ENCODE measurements at regions not wholly inside any gene's neighbourhood (a gene's known extent, or its start where the extent isn't known, plus 50 kb on each side); places are given as distances from the start of the nearest gene placed in this dataset.

DNA sequence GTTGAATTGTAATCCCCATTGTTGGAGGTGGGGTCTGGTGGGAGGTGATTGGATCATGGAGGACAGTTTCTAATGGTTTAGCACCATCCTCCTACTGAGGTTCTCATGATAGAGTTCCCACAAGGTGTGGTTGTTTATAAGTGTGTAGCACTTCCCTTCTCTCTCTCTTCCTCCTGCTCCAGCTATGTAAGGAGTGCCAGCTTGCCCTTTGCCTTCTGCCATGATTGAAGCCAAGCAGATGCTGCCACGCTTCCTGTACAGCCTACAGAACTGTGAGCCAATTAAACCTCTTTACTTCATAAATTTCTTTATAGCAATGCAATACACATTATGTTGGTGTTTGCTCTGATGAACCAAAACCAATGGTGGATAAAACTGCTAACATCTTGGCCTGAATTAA is 238.2 kb downstream of the EFNB2 start:
- DNase-seq (ENCODE audit: low spot score), result no peak

DNA sequence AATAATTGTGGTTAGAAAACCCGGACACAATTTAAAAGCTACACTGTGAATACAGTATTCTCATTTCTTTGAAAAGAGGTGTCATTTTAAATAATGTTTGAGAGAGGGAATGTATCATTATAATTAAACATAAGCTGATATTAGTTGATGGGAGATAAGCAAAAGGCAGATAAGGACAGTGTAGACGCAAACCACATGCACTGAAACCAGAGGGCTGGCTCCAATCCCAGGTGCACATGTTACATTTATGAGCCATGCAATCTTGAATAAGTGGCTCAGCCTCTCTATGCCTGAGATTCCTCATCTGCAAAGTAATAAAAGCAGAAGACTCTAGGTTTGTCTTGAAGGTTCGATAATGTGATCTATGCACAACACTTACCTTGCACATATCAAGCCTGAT is 238.7 kb downstream of the EFNB2 start:
- no peak for DNase-seq (ENCODE audit: low spot score)

DNA sequence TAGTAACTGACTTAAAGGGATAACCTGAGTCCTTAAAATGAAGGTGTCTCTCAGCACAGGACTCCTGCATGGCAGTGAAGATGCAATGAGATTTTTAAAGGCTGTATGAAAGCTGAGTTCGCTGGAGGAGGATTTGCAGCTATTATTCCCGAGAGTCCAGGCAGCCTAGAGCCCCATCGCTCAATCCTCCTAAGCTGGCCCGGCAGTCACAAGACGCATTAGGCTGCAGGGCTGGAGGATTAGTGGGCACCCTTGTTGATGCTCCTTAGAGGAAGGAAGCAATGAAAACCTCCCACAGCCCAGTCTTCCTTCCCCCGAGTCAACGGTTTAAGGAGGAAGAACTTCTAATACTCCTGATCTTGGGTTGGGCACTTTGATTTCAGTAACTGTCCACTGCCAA is 239.5 kb downstream of the EFNB2 start:
- DNase-seq (ENCODE audit: low spot score), result no peak

DNA sequence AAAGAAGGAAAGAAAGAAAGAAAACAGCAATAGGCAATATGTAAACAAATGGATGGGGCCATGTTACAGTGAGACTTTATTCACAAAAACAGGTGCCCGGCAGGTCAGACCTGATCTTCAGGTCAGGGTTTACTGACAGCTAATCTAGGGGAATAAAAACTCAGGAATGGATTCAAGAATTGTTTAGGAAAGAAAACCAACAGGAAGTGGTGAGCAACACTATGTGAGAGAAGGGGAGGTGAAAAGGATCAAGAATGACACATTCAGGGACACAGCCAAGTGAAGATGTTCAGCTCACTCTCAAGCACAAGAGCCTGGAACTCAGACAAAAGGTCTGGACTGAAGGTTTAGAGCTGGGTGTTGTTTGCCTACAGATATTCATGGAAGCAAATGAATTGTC is 244.5 kb downstream of the EFNB2 start:
- no peak for DNase-seq (ENCODE audit: low spot score)

DNA sequence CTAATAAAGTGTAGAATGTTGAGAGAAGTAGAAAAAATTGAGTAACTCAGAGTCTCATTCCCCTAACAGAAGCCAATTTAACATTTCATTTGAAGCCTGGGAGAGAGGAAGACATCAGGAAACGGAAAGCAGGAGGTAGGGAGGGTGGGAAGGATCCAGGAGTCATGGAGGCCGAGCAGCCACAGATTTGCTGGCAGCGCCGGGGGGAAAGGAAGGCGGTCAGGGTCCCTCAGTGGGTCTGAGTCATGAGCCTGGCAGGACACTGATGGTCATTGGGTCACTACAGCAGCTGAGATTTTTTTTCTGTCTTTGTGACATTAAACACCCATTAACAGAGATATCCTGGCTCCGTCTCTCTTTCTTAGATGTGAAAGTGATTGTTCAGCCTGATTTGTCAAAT is 248.1 kb downstream of the EFNB2 start:
- DNase-seq (ENCODE audit: low spot score), result no peak

DNA sequence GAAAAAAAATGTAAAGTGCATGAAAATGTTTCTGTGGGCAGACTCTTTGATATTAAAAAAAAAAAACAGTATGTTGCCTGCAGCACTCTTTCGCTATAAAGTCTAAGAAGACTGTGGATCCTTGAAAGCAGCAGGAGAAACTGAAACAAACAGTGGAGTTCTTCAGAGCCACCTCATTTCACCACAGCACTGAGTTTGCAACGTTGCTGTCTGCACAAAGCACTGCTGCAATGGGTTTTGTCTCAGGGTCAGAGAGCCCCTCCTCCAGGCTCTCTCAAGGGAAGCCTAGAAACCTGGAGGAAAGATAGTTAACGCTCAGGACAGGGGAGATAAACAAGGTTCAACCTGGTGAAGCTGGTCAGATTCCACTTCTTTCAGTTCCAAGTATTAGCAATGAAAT is 248.7 kb downstream of the EFNB2 start:
- no peak for DNase-seq (ENCODE audit: low spot score)

DNA sequence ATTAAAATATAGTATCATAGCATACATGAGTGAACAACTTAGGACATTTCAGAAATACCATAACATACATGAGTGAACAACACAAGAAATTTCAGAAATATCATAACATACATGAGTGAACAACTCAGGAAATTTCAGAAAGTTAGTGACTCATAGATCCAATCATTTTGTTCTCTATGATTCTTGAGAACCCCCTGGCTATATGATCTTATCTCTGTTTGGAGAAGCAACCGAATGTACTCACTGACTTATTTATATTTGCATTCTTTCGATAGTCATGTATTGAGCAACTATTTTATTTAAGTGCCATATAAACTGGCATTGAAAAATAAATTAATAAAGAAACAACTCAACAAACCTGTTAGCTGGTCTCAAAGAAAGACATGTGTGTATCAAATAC is 251.1 kb downstream of the EFNB2 start:
- no peak for DNase-seq (ENCODE audit: low spot score)

DNA sequence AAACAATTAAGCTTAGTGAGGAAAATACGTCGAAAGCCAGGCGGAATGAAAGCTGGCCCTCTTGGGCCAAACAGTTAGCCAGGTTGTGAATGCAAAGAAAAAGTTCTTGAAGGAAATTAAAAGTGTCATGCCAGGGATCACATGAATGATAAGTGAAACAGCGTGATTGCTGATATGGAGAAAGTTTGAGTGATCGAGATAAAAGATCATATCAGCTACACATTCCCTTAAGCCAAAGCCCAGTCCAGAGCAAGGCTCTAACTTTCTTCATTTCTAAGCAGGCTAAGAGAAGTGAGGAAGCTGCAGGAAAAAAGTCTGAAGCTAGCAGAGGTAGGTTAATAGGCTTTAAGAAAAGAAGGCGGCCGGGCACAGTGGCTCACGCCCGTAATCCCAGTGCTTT is 254.0 kb downstream of the EFNB2 start:
- DNase-seq (ENCODE audit: low spot score), result no peak

DNA sequence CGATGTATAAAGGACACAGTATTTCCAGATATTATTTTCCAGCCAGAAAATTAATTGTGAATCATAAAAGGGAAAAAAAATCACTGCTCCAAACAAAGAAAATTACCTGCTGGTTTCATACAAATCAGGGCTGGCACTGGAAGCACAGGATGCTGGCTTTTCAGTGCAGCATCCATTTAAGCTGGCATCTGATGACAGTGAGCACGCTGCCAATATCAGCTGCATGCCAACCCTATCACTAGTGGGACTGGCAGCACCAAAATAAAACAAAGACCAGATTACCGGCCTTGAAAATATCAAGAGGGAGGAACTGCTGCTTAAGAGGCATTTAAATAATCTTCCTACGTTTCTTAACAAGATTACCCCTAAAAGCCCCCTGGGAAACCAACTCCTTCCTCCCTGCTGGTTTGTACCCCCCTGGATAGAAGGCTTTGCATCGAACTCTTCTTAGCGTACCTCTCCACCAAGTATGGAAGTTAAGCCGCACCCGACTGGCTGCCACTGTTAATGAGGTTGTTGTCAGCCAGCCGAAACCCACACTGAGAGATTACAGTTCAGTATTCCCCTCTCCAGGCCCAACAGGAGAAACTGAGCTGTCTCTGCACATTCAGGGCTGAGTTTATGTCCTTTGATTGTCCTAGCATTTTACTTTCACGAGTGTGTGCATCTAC is 257.8 kb downstream of the EFNB2 start:
- DNase-seq (ENCODE audit: low spot score), result no peak

DNA sequence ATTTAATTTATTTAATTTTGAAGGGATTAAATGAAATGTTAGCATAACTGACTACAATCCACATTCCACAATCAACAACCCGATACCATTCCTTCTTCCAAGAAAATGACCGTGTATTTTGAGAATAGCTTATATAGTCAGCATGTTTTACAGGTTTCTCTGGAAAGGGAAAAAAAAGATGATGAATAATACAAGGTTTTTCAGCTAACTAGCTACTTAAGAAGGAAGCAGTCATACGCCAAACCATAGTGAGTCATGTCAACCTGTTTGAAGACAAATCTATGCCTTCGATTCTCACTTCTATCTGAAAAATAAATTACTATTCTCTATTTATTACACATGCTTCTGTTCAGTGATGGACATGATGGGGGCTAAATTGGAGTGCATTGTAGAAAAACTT is 258.6 kb downstream of the EFNB2 start:
- no peak for DNase-seq (ENCODE audit: low spot score)

DNA sequence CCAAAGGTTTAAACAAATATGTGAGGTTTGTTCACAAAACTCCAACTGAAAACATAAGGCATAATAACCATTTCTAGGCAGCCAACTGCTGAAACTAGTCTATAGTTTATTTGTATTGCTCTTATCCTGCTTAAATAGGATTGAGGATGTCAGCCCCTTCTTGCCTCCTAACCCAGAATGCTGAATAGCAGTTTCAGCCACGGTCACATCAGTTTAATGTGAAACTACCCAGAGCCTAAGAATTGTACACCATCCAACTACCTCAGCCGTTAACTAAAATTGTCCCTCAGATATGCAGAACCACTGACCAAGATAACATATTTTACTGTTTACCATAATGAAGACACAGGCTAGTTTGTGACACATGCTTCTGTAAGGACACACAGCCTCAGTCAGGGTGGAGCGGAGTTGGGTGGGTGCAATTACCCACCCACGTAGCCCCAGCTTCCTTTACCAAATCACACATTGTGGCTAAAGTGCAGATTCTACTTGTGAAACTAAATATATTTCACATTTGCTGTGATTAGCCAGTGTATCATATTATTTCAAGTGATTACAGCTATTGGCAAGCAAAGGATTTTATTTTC is 259.9 kb downstream of the EFNB2 start:
- DNase-seq (ENCODE audit: low spot score), result no peak

DNA sequence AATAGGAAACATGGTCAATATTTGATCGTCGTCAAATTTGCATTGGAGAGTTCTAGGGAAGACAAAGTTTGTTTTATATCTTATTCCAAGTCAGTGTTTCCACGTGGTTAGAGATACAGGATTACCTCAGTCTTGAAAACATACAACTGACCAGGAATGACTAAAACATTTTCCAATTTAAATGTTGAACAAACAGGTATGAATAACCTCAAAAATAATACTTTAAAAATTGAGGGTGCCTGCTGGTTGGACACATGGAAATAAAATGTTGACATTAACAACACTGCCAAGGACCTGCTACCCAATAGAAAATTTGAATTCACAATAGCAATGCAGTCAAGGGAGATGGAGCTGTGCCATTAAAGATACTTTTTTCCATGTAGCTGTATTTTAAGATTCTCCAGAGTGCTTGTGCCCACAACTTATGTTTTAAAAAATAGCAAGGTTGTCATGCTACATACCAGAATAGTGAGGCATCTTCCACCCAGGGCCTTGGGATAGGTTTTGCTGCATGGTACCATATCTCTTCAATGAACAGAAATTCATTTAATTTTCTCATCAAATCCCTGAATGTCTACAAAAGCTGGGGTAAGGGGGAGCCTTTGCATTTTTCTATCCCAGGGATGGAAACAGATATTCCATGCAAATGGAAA is 260.8 kb downstream of the EFNB2 start:
- no peak for DNase-seq (ENCODE audit: low spot score)

DNA sequence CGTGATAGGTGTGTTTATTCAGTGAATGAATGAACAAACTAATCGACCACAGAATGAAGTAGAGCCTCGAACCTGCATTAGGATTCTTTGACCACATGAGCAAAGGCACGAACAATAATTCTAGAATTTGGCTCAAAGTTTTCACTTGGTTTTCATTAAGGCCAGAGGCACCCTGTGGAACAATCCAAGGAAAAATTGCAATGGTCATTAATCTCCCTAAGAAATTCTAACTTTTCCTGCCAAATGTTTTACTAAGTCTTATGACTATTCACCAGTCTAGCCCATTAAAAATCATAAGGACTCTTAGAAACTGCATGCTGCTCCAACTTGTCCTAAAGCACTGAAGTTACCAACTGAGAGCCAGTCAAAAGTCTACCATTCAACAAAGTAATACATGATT is 271.7 kb downstream of the EFNB2 start:
- DNase-seq (ENCODE audit: low spot score), result no peak

DNA sequence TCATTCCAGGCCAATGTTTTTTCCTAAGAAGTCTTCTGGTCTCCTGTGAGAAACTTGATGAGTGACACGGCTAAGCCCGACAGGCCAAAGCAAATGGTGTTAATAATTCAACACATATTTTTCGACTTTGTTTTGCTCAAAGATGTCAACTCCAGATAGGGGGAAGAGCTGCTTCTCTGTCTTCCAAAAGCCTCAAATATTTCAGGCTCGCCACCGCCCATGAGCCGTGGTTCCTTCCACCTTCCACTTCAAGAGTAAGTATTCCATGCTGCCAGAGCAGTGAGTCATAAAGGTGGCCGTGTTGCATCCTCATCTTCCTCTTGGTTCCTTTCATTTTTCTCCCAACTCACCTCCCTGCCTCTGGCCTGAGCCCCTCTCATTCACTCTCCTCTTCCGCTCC is 272.6 kb downstream of the EFNB2 start:
- DNase-seq (ENCODE audit: low spot score), result no peak

DNA sequence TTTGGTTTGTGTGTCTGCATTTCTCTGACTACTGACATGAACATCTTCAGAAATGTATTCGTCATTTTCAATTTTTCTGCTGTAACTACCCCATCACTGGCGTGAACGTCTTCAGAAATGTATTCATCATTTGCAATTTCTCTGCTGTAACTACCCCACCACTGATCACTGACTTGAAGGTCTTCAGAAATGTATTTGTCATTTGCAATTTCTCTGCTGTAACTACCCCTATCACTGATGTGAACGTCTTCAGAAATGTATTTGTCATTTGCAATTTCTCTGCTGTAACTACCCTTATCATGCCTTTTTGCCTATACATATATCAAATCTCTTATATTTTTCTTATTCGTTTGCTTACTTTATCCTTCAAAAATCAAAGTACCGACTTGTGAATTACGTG is 274.0 kb downstream of the EFNB2 start:
- no peak for DNase-seq (ENCODE audit: low spot score)

DNA sequence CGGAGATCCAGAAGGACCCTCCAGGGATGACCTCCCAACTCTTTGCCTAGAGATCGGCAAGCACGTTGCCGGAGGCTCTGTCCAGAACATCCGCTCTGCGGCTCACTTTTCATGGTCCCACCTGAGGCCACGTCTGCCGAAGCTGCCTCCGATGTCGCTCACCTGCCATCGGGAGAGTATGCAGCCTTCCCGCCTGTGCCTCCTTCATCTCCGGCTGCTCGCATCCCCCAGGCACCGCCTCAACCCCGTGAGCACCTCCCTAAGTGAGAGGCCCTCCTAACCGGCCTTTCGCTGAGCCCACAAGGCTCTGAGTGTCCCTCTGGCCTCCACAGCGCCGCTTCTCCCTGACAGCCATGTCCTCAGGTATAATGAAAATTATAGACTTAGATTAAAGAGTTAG is 275.1 kb downstream of the EFNB2 start:
- no peak for DNase-seq (ENCODE audit: low spot score)

DNA sequence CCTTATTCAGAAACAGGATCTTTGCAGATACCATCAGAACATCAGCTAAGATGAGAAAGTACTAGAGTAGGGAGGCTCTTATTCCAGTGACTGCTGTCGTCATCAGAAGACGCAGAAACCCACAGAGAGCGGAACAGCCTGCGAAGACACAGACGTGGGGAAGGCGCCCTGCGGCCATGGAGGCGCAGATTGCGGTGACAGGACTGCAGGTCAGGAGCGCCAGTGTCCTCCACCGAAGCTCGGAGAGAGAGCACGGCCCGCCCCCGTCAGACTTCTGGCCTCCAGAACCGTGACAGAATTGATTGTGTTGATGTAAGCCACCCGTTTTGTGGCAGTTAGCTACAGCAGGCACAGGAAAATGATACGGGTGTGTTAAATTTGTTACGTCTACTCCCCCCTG is 275.5 kb downstream of the EFNB2 start:
- no peak for DNase-seq (ENCODE audit: low spot score)

DNA sequence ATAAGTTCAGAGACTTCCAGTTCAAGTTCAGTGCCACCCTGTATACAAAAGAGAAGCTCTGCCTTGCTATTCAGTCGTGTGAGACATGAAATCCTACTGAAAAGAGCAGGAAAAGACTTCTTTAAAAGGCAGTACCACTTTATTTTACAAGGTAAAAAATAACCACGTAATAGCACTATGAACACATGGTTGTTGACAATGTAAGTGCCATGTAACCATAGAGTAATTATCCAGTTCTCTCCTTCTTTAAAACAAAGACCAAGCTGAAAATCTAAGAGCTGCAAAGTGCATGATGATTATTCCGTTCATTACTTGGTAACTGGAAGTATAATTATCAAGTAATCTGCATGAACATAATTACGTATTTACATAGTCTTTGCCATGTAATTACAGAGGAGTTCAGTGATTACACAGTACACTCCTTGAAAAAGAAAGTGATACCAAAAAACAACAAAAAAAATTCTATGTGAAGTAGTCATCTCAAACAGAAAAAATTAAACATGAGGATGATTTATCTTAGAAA is 288.7 kb downstream of the EFNB2 start:
- DNase-seq (ENCODE audit: low spot score), result no peak

DNA sequence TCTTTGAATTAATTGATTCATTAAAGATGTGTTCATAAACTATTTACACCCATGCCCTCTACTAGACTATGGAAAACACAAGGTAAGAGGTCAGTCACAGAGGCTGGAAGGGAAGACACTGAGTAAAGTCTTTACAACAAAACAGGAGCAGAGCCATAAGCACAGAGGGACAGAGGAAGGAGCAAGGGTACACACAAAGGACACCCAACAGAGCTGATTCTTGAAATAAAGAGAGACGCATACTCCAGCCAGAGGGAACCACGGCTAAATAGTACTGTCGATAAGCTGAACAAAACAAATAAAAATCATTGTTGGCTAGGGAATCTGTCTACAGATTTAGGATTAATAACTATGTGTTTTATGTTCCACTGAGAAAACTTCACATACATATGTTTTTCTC is 289.2 kb downstream of the EFNB2 start:
- no peak for DNase-seq (ENCODE audit: low spot score)

DNA sequence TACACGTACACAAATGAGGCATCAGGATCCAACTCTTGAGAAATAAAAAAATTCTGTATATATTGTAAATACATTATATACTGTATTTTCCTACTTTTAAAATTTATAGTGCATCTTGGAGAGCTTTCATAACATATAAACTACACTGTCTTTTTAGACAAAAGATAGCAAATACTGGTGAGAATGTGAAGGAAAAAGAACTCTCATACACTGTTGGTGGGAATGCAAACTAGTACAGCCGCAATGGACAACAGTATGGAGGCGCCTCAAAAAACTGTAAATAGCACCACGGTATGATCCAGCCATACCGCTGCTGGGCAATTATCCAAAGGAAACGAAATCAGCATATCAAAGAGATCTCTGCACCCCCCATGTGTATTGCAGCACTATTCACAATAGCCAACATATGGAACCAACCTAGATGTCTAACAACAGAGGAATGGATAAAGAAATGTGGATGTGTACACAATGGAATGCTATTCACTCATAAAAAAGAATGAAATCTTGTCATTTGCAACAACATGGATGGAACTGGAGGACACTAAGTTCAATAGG is 292.4 kb downstream of the EFNB2 start:
- DNase-seq (ENCODE audit: low spot score), result no peak

DNA sequence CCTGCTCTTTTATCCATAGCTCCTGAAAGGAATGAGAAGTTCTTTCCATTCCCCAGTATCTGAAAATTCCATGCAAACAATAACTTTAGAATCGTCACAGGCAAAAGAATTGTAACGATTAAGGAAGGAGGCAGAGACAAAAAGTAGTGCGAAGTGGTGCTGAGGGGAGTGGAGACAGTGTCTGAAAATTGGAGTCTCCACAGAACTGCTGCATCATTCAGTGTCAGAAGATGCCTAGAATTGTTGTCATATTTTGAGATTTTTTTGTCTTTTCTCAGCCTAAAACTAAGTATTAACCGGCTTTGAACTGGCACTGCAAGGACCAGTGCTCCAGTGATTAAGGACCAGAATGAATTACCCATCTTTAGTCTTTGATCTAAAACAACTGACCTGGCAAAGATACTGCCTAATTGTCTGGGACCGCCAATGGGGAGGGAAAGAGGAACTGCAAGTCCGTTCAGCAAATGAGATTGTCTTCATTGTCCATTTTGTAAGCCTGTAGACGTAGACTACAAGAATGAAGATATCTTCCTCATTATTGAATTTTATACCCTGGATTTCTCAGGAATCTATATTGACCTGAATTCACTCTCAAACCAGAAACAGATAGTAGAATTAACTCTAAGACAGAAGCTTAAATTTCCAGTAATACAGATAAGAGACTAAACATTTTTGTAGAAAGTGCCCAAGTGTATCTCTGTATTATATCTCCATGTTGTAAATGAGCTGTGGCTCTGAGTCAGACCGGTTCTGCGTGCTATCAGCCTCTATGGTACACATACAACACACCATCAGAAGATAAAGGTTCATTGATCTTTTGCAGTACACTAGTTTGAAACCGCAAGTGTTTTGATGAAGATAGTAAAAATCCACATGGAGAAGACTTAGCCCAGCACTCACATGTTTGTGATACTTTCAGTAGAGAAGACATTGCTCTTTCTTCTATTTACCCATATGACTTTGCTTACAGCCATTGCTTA is 293.2 kb downstream of the EFNB2 start:
- no peak for DNase-seq (ENCODE audit: low spot score)

DNA sequence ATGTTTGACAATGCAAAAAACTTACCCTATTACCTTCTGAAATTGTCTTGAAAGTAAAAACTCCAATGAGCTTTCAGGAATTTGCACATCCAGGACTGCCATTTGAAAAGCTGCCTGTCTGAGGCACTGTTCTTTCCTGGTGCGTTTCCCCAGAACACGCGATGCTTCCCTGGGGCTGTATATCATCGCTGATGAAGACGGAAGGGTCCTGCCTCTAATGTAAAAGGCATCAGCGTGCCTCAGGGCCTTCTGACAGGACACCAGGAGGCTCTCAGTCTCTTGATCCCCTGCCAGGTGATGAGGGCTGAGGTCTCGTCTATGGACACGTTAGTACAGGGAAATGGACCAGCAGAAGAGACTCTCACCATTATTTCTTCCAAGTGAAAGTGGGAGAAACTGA is 296.8 kb downstream of the EFNB2 start:
- no peak for DNase-seq (ENCODE audit: low spot score)
